SW 1271 (cell line): ENCODE measurements at regions not wholly inside any gene's neighbourhood (a gene's known extent, or its start where the extent isn't known, plus 50 kb on each side); places are given as distances from the start of the nearest gene placed in this dataset.

Source experiments
- DNase-seq, 2 experiments: peaks; one replicate each; lab custom pipeline; 2025; lab: John Stamatoyannopoulos, UW

GRCh38 chr7:156309016-156309620, 331.5 kb upstream of the RNF32 start:
- DNase-seq = no peak

- DNase-seq = no peak
These were observed 333.4 kb upstream of the RNF32 start for GRCh38 chr7:156307193-156307592.

DNA sequence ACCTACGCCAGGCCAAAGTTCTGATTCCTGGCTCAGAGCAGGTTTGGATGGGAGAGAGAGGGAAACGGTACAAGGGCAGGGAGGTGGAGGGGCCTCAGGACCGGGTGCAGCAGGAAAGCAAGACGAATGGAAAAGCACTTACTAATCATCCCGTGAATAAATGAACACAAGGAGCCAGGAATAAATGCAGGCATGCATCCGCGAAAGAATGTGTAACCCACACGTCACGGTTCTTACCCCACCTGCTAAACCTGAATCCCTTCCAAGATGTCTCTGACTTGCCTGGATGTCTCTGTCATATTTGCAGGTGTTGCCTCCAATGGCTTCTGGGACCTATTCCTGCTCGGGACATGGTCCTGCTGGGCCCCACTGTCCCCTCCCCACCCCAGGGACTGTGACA, 335.2 kb upstream of the RNF32 start:
- DNase-seq = no peak

DNA sequence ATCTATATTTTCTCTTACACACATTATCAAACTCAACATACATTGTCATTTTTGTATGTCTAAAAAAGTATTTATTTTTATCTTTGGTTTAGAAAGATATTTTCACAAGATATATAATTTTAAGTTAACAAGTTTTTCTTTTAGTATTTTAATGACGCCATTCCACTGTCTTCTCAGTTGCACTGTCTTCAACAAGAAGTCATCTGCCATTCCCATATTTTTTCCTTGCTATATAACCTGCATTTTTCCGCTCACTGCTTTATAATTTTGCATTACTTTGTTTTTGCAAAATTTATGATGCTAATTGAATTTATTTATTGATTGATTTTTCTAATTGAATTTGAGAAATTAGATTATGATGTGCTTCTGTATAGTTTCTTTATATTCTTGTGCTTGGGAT, 357.8 kb upstream of the RNF32 start:
- DNase-seq = no peak

- DNase-seq = no peak
These were observed 360.9 kb upstream of the RNF32 start for GRCh38 chr7:156279635-156280034.

GRCh38 chr7:156275292-156275691, 365.3 kb upstream of the RNF32 start:
- DNase-seq = no peak

GRCh38 chr7:156274557-156274956, 366.0 kb upstream of the RNF32 start:
- no peak for DNase-seq

DNA sequence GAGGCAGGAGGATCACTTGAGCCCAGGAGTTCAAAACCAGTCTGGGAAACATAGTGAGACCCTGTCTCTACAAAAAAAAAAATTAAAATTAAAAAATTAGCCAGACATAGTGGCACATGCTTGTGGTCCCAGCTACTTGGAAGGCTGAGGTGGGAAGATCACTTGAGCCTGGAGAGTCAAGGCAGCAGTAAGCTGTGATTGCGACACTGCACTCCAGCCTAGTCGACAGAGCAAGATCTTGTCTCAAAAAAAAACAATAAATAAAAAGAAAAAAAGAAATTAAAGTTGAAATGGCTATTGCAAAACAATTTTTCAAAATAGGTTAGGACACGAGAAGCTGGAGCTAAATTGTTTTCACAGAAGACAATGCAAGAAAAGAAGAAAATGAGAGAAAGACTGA, 379.0 kb upstream of the RNF32 start:
- no peak for DNase-seq

DNA sequence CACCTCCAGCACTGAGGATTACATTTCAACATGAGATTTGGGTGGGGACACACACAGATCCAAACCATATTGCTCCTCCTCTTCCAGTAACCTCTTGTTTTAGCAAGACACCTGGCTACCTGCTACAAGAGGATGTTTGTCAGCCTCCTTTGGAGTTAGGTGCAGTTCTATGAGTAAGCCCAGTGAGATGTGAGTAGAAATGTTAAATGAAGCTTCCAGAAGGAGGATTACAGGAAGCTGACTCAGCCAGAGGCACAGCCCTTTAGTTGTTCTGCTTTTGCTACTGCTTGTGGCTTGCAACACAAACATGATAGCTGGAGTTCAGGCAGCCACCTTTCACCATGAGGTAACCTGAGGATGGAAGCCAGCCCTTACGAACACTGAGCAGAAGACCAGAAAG, 382.7 kb upstream of the RNF32 start:
- no peak for DNase-seq

- no peak for DNase-seq
These were observed 384.9 kb upstream of the RNF32 start for GRCh38 chr7:156255635-156256034.

DNA sequence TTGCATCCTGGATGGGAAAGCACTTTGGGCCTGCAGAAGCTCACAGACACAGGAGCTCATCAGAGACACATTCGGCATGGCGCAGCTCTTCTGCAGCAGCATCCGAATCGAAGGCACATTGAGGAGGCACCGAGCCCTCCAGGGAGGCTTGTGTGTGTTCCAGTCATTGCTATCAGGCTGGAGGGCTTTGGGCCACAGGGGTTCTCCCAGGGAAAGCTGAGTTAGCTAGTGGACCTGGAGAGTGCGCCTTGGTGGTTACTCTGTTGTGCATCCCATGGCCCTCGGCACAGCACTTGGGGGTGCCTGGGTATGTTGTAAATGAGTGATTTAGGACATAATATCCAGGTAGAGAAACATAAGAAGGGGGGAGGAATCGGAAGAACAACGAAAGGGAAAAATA, 388.7 kb upstream of the RNF32 start:
- DNase-seq = no peak

- no peak for DNase-seq
These were observed 400.0 kb upstream of the RNF32 start for GRCh38 chr7:156240532-156240931.

DNA sequence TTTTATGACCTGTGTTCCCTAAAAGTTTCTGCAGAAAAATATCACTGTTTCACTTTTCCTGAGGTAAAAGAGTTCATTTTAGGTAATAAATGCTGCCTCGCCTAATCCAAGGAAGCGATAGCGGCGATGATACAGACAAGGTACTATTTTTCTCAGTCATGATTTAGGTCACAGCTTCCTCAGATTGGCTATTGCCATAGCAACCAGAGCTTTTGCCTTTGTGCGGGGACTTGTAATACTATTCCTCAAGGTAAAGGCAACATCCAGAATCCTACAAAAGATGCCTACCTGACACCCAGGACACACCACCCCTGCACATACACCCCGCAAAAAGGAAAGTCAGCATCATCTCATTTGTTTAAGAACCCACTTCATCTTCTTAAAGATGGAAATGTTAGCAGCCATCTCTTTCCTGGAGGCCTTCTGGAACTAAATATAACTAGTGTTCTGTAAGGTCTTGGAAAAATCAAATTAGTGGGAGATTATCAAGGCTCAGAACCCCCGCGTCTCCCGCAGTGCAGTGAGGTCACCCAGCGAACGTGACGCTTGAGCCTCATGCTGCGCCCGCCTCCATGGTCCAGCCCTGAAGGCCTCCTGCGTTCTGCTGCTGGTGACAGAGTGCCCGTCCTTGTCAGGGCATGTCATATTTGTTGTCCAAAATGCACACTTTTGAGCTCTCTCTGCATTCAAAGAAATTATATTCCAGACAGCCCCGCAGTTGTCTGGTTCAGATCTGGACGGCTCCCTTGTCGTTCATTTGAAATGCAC, 402.0 kb upstream of the RNF32 start:
- no peak for DNase-seq

DNA sequence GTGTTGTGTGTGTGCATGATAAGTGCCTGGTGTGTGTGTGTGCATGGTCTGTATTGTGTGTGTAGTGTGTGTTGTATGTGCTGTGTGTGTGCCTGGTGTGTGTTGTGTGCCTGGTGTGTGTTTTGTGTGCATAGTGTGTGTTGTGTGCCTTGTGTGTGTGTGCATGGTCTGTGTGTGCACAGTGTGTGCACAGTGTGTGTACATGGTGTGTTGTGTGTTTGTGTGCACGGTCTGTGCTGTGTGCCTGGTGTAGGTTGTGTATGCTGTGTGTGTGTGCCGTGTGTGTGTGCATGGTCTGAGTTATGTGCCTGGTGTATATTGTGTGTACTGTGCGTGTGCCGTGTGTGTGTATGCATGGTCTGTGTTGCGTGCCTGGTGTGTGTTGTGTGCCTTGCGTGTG, 403.0 kb upstream of the RNF32 start:
- DNase-seq = no peak

DNA sequence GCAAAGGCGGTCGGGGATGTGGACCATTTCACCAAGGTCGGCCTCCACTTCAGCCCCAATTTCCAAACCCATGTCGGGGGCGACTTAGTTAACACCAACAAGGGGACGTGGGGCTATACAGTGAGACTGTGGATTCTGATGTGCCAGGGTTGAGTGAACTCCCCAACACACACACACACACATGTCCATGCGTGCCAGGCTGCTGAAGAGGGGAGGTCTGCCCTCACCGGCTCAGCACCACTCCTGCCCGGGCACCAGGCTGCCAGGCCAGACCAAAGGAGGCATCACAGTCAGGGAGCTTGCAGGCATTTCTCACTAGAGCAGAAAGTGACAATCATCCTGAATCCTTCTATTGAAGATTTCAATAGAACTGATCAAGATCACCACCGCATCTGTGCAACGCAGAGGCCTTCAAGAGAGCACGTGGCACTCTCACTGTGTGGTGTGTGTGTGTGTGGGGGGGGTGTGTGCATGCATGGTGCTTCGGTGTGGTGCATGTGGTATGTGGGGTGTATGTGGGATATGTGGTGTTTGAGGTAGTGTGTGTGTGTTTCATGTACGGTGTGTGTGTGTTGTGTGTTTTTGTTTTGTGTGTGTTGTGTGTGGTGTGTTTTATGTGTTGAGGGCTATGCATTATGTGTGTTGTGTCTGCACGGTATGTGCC, 403.5 kb upstream of the RNF32 start:
- DNase-seq = no peak

DNA sequence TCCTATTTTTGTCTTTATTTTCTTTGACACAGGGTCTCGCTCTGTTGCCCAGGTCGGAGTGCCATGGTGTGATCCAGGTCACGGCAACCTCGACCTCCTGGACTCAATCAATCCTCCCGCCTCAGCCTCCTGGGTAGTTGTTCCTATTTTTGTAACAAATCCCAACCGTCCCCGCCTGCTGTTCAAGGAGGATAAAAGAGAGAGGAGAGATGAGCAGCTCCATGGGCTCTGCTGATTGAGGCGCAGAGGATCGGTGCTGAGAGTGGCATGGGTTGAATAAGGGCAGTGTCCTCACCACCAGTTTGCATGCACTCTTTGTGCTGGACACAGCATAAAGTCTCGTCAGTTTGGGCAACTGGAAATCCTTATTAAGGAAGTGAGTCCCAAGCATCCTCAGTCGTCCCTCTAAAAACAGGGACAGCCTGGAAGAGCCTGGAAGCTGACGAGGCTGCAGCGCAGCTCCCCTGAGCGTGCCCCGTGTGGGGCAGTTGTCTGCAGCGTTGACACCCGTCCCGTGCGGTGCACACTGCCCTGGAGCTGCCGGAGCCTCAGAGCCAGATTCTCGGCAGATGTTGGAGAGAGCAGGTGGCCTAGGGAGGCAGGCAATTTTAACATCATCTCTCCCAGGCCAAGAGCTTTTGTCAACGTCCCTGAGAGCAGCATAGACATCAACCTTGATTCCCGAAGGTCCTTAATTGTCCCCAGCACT, 404.2 kb upstream of the RNF32 start:
- DNase-seq = no peak

DNA sequence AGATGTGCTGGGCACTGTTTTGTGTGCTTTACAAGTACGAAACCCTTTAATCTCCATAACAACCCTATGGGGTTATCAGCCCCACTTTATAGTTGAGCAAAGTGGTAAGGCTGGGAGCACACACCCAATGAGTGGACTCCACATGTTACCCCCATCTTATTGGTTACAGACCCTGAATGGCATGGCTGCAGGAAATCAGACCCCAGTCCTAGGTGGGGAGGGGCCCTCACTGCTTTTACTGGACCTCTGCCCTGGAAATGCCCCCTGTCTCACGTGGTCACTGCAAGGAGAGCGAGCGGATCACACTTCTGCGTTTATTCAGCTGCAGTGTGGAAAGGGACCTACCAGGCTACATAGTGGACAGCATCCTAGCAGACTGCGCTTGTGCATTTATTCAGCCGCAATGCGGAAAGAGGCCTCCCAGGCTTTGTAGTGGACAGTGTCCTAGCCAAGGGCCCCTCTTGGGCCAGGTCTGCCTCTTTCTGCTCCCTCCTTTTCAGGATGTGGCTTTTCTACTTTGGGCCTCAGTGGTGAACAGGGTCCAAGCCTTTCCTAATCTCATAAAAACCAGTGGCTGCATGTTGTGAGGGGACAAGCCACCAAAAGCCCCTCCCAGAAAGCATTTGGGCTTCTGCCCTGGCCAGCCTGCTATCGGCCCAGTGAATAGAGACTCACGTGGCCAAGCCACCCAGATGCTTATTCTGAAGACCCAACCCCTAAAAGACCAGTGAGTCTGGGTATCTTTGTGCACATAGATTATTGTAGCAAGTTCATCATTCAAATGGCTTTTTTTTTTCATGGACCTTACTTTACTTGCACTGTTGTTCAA, 405.7 kb upstream of the RNF32 start:
- no peak for DNase-seq

- DNase-seq = no peak
These were observed 406.4 kb upstream of the RNF32 start for GRCh38 chr7:156234192-156234591.

DNA sequence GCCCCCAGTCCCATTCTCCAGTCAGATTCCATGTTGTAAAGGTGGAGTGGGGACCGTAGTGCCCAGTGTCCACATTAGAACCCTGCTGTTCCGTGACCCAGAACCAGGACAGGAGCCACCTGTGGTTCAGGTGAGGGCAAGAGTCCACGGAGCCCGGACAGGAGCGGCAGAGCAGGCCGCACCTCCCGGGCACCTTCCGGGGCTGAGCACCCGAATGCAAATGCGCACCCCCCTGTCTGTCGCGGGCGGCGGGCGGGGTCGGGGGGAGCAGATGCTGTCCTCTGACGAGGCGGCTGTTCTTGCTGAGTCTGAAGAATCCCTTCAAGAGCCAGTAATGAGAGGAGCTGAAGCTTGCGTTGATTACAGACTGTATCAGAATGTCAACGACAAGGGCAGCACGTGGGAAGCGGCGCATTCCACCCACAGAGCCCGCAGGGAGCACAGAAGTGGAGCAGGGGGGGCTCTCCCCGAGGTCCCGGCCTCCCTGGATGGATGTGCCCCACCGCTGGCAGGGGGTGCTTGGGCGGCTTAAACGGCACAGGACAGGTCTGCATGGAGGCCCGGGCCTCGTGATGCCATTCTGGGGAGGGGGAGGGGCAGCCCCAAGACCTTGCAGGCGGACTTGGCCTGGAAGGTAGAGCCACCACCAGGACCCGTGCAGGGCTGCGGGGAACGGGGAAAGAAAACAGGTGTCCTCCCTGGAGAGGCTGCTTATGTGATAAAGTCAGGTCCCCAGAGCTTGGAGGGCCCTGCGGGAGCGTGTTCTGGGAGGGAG, 407.5 kb upstream of the RNF32 start:
- no peak for DNase-seq

GRCh38 chr7:156230576-156230975, 410.0 kb upstream of the RNF32 start:
- no peak for DNase-seq

DNA sequence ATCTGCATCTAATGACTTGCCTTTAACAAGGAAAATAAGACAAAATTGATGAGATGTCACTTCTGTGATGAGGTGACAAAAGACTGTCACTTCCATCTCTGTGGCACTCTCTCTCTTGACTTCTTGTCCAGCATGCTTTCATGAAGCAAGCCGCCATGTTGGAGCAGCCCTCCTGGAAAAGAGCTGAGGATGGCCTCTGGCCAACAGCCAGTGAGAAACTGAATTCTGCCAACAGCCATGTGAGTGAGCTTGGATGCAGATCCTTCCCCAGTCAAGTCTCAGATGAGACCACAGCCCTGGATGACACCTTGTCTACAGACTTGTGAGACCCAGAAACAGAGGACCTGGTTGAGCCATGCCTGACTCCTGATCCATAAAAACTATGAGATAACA, 412.6 kb upstream of the SHH start:
- no peak for DNase-seq
